HG03439 (cell line): ENCODE measurements at regions not wholly inside any gene's neighbourhood (a gene's known extent, or its start where the extent isn't known, plus 50 kb on each side); places are given as distances from the start of the nearest gene placed in this dataset.

Source experiments
- ATAC-seq: cut with Tn5 transposase; IDR thresholded peaks from one replicate; pipeline ENCODE4 v1.9.1; 2021; ENCODE audit warnings: mild to moderate bottlenecking, moderate library complexity; ENCODE audit not compliant: unreplicated experiment

GRCh38 chr3:99240700-99241099 lies 339.2 kb upstream of the DCBLD2 start:
- ATAC-seq: no peak

- ATAC-seq: no peak
Measured at GRCh38 chr3:99236576-99236975, 335.1 kb upstream of the DCBLD2 start.

- no peak for ATAC-seq
Measured at GRCh38 chr3:99232696-99233095, 331.2 kb upstream of the DCBLD2 start.

- ATAC-seq: no peak
Measured at GRCh38 chr3:99218468-99218867, 317.0 kb upstream of the DCBLD2 start.

- no peak for ATAC-seq
Measured at GRCh38 chr3:99212969-99213368, 311.5 kb upstream of the DCBLD2 start.

GRCh38 chr3:99211309-99211708 lies 309.8 kb upstream of the DCBLD2 start:
- no peak for ATAC-seq

- no peak for ATAC-seq
Measured at GRCh38 chr3:99199021-99199420, 297.5 kb upstream of the DCBLD2 start.

- no peak for ATAC-seq
Measured at GRCh38 chr3:99191186-99191585, 289.7 kb upstream of the DCBLD2 start.

GRCh38 chr3:99188936-99189335 lies 287.4 kb upstream of the DCBLD2 start:
- ATAC-seq: no peak

GRCh38 chr3:99186016-99186415 lies 284.5 kb upstream of the DCBLD2 start:
- no peak for ATAC-seq

- ATAC-seq: no peak
Measured at GRCh38 chr3:99176169-99176964, 274.9 kb upstream of the DCBLD2 start.

GRCh38 chr3:99175276-99175812 lies 273.8 kb upstream of the DCBLD2 start:
- no peak for ATAC-seq

GRCh38 chr3:99172736-99173657 lies 271.5 kb upstream of the DCBLD2 start:
- ATAC-seq: peak; percentile 71

- no peak for ATAC-seq
Measured at GRCh38 chr3:99171800-99172199, 270.3 kb upstream of the DCBLD2 start.

- ATAC-seq: no peak
Measured at GRCh38 chr3:99170867-99171517, 269.5 kb upstream of the DCBLD2 start.

GRCh38 chr3:99167071-99167470 lies 265.6 kb upstream of the DCBLD2 start:
- ATAC-seq: no peak

- no peak for ATAC-seq
Measured at GRCh38 chr3:99163314-99163713, 261.8 kb upstream of the DCBLD2 start.

GRCh38 chr3:99159220-99159762 lies 257.8 kb upstream of the DCBLD2 start:
- ATAC-seq: no peak

GRCh38 chr3:99145031-99145430 lies 243.5 kb upstream of the DCBLD2 start:
- no peak for ATAC-seq

- no peak for ATAC-seq
Measured at GRCh38 chr3:99143493-99143892, 242.0 kb upstream of the DCBLD2 start.

- ATAC-seq: no peak
Measured at GRCh38 chr3:99134986-99135385, 233.5 kb upstream of the DCBLD2 start.
